Pancreas (tissue), 10 donors: ENCODE measurements at regions not wholly inside any gene's neighbourhood (a gene's known extent, or its start where the extent isn't known, plus 50 kb on each side); places are given as distances from the start of the nearest gene placed in this dataset.
"Not testable (repeated sequence)": the region's sequence is repeated elsewhere in the genome, so short reads cannot be mapped to it uniquely, and the experiment has no call there.

Experiments
- ATAC-seq, 4 donors: fragments of 200-7000 bp; cut with Tn5 transposase; one replicate each; pipeline versions ENCODE4 v1.8.0 to v1.9.1; 2020; ENCODE audit warnings: mild to moderate bottlenecking in 4 of 4, moderate library complexity in 4 of 4
- DNase-seq, 6 donors: peaks; one replicate each; pipeline ENCODE4 v3.0.0-alpha.2; 2020
- FAIRE-seq: peaks from 2 replicates; lab custom pipeline; 2012; peaks lifted over from hg19 to GRCh38; lab: Jason Lieb, UNC
- H3K27ac ChIP-seq, 4 donors: fragments of 200-600 bp; sonication (generic); 1 replicate in 3 of 4; 2 replicates in 1 of 4; pipeline versions ENCODE4 v1.5.0 to v1.8.0; 2020
- H3K27me3 ChIP-seq, 4 donors: fragments of 200-600 bp; one replicate each; pipeline ENCODE4 v1.8.0; 2021
- H3K36me3 ChIP-seq, 3 donors: fragments of 200-600 bp; sonication (generic) in 1 of 3; one replicate each; pipeline versions ENCODE4 v1.5.0 to v1.8.0; 2020 to 2021
- H3K4me1 ChIP-seq, 3 donors: fragments of 200-600 bp; one replicate each; pipeline ENCODE4 v1.8.0; 2021
- H3K4me3 ChIP-seq, 4 donors: fragments of 200-600 bp; sonication (generic) in 2 of 4; one replicate each; pipeline versions ENCODE4 v1.5.0 to v1.8.0; 2020 to 2021
- H3K9me3 ChIP-seq, 4 donors: fragments of 200-600 bp; one replicate each; pipeline ENCODE4 v1.8.0; 2021
- CTCF ChIP-seq, 4 donors: fragments of 200-600 bp; sonication (generic) in 3 of 4; IDR thresholded peaks; one replicate each; pipeline versions ENCODE4 v1.5.0 to v1.8.0; 2021; ENCODE audit warnings: antibody characterized with exemption in 4 of 4
- WGBS, 2 donors: extraction: QIAGEN DNeasy Blood & Tissue Kit; methylation state at CpG; one replicate each; pipeline ENCODE4 v1.1.7; 2013; 5-methylcytosine and 5-hydroxymethylcytosine counted together
- intact Hi-C, 3 donors: fragments of 100-400 bp; cut with DNase I; formaldehyde crosslinking; loops; one replicate each; pipeline versions ENCODE4 v1.11.1 to v1.14.2; 2022
- donor health status: healthy with polysubstance abuse.
- donor health status: DM: no; HTN: no; CAD: no; lungs with moderate emphysema.
- donor health status: DM: no; HTN: no; CAD: no.
- donor health status: control.
- donor health status: control.
- donor health status: Bipolar disorder and iron deficiency.
- donor health status: DM: yes; HTN: yes; CAD: no.
- donor health status: DM: no; HTN: no; CAD: no.
- donor health status: DM: no; HTN: no; CAD: no.
- donor health status: DM: yes; HTN: yes; CAD: no.

DNA sequence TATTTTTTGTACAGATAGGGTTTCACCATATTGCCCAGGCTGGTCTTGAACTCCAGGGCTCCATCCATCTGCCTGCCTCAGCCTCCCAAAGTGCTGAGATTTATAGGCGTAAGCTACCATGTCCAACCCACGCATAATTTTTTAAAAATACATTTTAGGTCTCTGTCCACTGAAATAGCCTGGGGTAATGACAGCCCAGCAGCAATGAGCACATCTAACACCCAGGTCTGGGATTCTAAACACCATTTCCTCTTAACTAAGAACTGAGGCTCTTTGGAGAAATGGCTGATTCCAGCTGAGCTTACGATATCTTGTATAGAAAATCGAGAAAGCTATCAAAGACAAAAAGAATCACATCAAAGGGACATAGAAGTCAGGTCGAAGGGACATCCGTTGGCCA, 245.3 kb downstream of the PARN start:
- DNase-seq (no peak), ATAC-seq (no peak), FAIRE-seq (no peak)
- WGBS, 2 donors, result 83 to 93% methylated on average over 6 of the region's 6 CpGs
- no peaks in the 10 kb centered on the region for H3K27me3 ChIP-seq
- H3K27ac ChIP-seq, result no peak overlapping the region
- no peaks in the 10 kb centered on the region for H3K9me3 ChIP-seq
- H3K4me1 ChIP-seq, result no peaks in the 10 kb centered on the region
- TF ChIP-seq CTCF (IDR thresholded peaks at IDR 0.05), result no peak
- no peaks in the 10 kb centered on the region for H3K36me3 ChIP-seq
- intact Hi-C loops, result no loop called here
- no peak overlapping the region for H3K4me3 ChIP-seq

DNA sequence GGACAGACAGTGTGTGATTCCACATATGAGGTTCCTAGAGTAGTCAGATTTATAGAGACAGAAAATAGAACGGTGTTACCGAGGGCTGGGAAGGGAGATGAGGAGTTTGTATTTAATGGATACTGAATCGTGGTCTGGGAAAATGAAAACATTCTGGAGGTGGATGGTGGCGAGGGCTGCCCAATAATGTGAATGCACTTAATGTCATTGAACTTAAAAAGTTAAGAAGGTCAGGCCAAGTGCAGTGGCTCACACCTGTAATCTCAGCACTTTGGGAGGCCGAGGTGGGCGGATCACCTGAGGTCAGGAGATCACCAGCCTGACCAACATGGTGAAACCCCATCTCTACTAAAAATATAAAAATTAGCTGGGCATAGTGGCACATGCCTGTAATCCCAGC, 246.2 kb downstream of the PARN start:
- intact Hi-C loops, H3K27ac ChIP-seq, H3K9me3 ChIP-seq, ATAC-seq, FAIRE-seq, H3K4me3 ChIP-seq, H3K36me3 ChIP-seq, H3K27me3 ChIP-seq, DNase-seq, H3K4me1 ChIP-seq: not testable (repeated sequence)
- WGBS, 2 donors, result 93 to 98% methylated on average over 6 of the region's 6 CpGs

DNA sequence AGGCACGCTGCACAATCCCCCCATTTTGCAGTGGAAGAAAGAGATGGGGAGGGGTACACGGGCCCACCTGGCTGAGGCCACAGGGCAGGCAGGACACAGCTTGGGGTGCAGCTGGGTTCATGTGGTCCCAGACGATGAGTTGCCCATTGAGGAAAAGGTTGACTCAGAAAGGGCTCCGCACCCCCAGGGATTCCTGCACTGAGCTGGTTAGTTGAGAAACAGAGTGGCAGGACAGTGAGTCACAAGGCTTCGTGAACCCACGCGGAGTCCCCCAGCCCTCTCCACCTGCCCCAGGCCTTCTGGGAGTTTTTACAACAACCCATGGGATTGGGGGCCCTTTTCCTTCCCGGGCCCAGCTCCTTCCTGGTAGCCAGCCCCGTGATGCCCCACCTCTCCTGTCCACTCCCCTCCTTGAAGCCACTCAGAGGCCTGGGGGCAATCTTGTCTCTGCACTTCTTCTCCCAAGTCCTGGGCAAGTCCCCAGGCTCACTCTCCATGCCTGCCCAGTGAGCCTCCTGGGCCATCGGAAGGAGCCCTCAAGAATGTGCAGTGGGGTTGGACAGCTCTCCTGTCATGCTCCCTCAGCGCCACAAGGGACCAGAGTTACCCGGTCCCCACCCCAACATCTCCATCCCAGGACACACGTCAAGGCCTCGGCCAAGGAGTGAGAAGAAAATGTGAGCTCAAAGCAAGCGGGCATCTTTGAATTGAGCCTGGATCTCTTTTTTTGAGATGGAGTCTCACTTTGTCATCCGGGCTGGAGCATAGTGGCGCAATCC, 251.2 kb downstream of the PARN start:
- TF ChIP-seq CTCF (IDR thresholded peaks at IDR 0.05), result no peak
- FAIRE-seq, result no peak

GRCh38 chr16:14378131-14378551, 251.9 kb downstream of the PARN start:
- DNase-seq (no peak), FAIRE-seq (no peak), ATAC-seq (no peak)
- H3K27me3 ChIP-seq, result no peaks in the 10 kb centered on the region
- no peak overlapping the region for H3K27ac ChIP-seq
- H3K9me3 ChIP-seq, result no peaks in the 10 kb centered on the region
- no peak for TF ChIP-seq CTCF (IDR thresholded peaks at IDR 0.05)
- intact Hi-C loops, result no loop called here
- H3K4me3 ChIP-seq, result no peak overlapping the region
- H3K4me1 ChIP-seq, result no peaks in the 10 kb centered on the region
- no peaks in the 10 kb centered on the region for H3K36me3 ChIP-seq
- 59 to 65% methylated on average over 4 of the region's 4 CpGs for WGBS, 2 donors

More for the DNA sequence above, 251.2 kb downstream of the PARN start:
- intact Hi-C loops, result no loop called here
- DNase-seq (no peak), ATAC-seq (no peak)
- no peaks in the 10 kb centered on the region for H3K4me1 ChIP-seq
- no peak overlapping the region for H3K27ac ChIP-seq
- H3K4me3 ChIP-seq, result no peak overlapping the region
- no peaks in the 10 kb centered on the region for H3K9me3 ChIP-seq
- no peaks in the 10 kb centered on the region for H3K27me3 ChIP-seq
- H3K36me3 ChIP-seq, result no peaks in the 10 kb centered on the region
- WGBS, 2 donors, result 91 to 96% methylated on average over 17 of the region's 17 CpGs

GRCh38 chr16:14377326-14377725, 252.7 kb downstream of the PARN start:
- DNase-seq (no peak), ATAC-seq (no peak), FAIRE-seq (no peak)
- Histone ChIP-seq H3K9me3 (no peaks in the 10 kb centered on the region), H3K36me3 (no peaks in the 10 kb centered on the region), H3K4me3 (no peak overlapping the region), H3K27ac (no peak overlapping the region), H3K4me1 (no peaks in the 10 kb centered on the region), H3K27me3 (no peaks in the 10 kb centered on the region)
- WGBS, 2 donors, result 41 to 88% methylated on average over 1 of the region's 1 CpG
- intact Hi-C loops, result no loop called here
- no peak for TF ChIP-seq CTCF (IDR thresholded peaks at IDR 0.05)
